HG03575 (cell line): ENCODE measurements at regions not wholly inside any gene's neighbourhood (a gene's known extent, or its start where the extent isn't known, plus 50 kb on each side); places are given as distances from the start of the nearest gene placed in this dataset.
"Not testable (repeated sequence)": the region's sequence is repeated elsewhere in the genome, so short reads cannot be mapped to it uniquely, and the experiment has no call there.

Experiments used
- ATAC-seq: cut with Tn5 transposase; IDR thresholded peaks from one replicate; pipeline ENCODE4 v1.9.1; 2021; ENCODE audit not compliant: unreplicated experiment, insufficient number of reproducible peaks, low FRiP score; ENCODE audit errors: extremely low read depth

- ATAC-seq: not testable (repeated sequence)
Observed at GRCh38 chr5:162696272-162696671, 628.7 kb downstream of the GABRG2 start.

- no peak for ATAC-seq
Observed at GRCh38 chr5:162699361-162699760, 631.8 kb downstream of the GABRG2 start.

GRCh38 chr5:162703914-162704313 is 636.3 kb downstream of the GABRG2 start:
- ATAC-seq: no peak

- no peak for ATAC-seq
Observed at GRCh38 chr5:162711244-162711643, 643.7 kb downstream of the GABRG2 start.

- no peak for ATAC-seq
Observed at GRCh38 chr5:162719720-162720119, 652.1 kb downstream of the GABRG2 start.

GRCh38 chr5:162721125-162721524 is 653.6 kb downstream of the GABRG2 start:
- ATAC-seq: no peak

- ATAC-seq: no peak
Observed at GRCh38 chr5:162752612-162753011, 684.8 kb upstream of the CCNG1 start.

- ATAC-seq: no peak
Observed at GRCh38 chr5:162762119-162762518, 675.3 kb upstream of the CCNG1 start.

- ATAC-seq: no peak
Observed at GRCh38 chr5:162769019-162769418, 668.4 kb upstream of the CCNG1 start.

GRCh38 chr5:162785673-162786072 is 651.7 kb upstream of the CCNG1 start:
- ATAC-seq: no peak

- ATAC-seq: no peak
Observed at GRCh38 chr5:162786234-162786633, 651.2 kb upstream of the CCNG1 start.

GRCh38 chr5:162796507-162796906 is 640.9 kb upstream of the CCNG1 start:
- ATAC-seq: no peak

- ATAC-seq: no peak
Observed at GRCh38 chr5:162800301-162800700, 637.1 kb upstream of the CCNG1 start.

- no peak for ATAC-seq
Observed at GRCh38 chr5:162801235-162801634, 636.2 kb upstream of the CCNG1 start.

- no peak for ATAC-seq
Observed at GRCh38 chr5:162806195-162806594, 631.2 kb upstream of the CCNG1 start.

GRCh38 chr5:162811071-162811470 is 626.3 kb upstream of the CCNG1 start:
- ATAC-seq: no peak

- no peak for ATAC-seq
Observed at GRCh38 chr5:162816816-162817215, 620.6 kb upstream of the CCNG1 start.

- no peak for ATAC-seq
Observed at GRCh38 chr5:162817364-162817763, 620.0 kb upstream of the CCNG1 start.

GRCh38 chr5:162821664-162822063 is 615.7 kb upstream of the CCNG1 start:
- not testable (repeated sequence) for ATAC-seq

GRCh38 chr5:162824360-162824759 is 613.0 kb upstream of the CCNG1 start:
- ATAC-seq: no peak

- ATAC-seq: no peak
Observed at GRCh38 chr5:162837155-162837554, 600.2 kb upstream of the CCNG1 start.

GRCh38 chr5:162842727-162843126 is 594.7 kb upstream of the CCNG1 start:
- ATAC-seq: no peak
